Sigmoid colon (tissue), 6 donors: ENCODE measurements at regions not wholly inside any gene's neighbourhood (a gene's known extent, or its start where the extent isn't known, plus 50 kb on each side); places are given as distances from the start of the nearest gene placed in this dataset.

Experiments
- DNase-seq: peaks from one replicate; pipeline ENCODE4 v3.0.0-alpha.2; 2019
- H3K27ac ChIP-seq, 4 donors: fragments of 200-600 bp; sonication (generic); one replicate each; pipeline ENCODE4 v1.5.1; 2016 to 2019; ENCODE audit warnings: mild to moderate bottlenecking in 1 of 4
- H3K27me3 ChIP-seq, 3 donors: fragments of 200-600 bp; sonication (generic); one replicate each; pipeline ENCODE4 v1.5.1; 2019; ENCODE audit warnings: mild to moderate bottlenecking in 1 of 3
- H3K36me3 ChIP-seq, 4 donors: fragments of 200-600 bp; sonication (generic); one replicate each; pipeline ENCODE4 v1.5.1; 2016 to 2019
- H3K4me1 ChIP-seq, 4 donors: fragments of 200-600 bp; sonication (generic); one replicate each; pipeline ENCODE4 v1.5.1; 2017 to 2019
- H3K4me3 ChIP-seq, 4 donors: fragments of 200-600 bp; sonication (generic); one replicate each; pipeline ENCODE4 v1.5.1; 2017 to 2019; ENCODE audit warnings: mild to moderate bottlenecking in 2 of 4, moderate library complexity in 1 of 4
- H3K9me3 ChIP-seq, 4 donors: fragments of 200-600 bp in 3 of 4; sonication (generic) in 3 of 4; one replicate each; pipeline versions ENCODE4 v1.5.1 to v1.6.1; 2013 to 2019
- CTCF ChIP-seq, 4 experiments: fragments of 450-650 bp in 3 of 4; fragments of 200-600 bp in 1 of 4; IDR thresholded peaks; one replicate each; pipeline ENCODE4 v1.5.1; 2016 to 2019; ENCODE audit warnings: antibody characterized with exemption in 4 of 4, mild to moderate bottlenecking in 3 of 4, moderate library complexity in 2 of 4
- EP300 ChIP-seq, 4 donors: sonication (generic); formaldehyde crosslinking; IDR thresholded peaks; one replicate each; pipeline ENCODE4 v1.6.1; 2017; ENCODE audit warnings: antibody characterized with exemption in 4 of 4
- POLR2A ChIP-seq, 2 donors: fragments of 450-650 bp; IDR thresholded peaks; one replicate each; pipeline ENCODE4 v1.6.1; 2016; ENCODE audit warnings: antibody characterized with exemption in 2 of 2, mild to moderate bottlenecking in 2 of 2, moderate library complexity in 2 of 2
- POLR2AphosphoS5 ChIP-seq, 4 donors: sonication (generic); formaldehyde crosslinking; IDR thresholded peaks; one replicate each; pipeline ENCODE4 v1.6.1; 2017; ENCODE audit warnings: antibody characterized with exemption in 4 of 4
- WGBS, 2 donors: extraction: QIAGEN DNeasy Blood & Tissue Kit; methylation state at CpG; one replicate each; pipeline ENCODE4 v1.1.7; 2013; 5-methylcytosine and 5-hydroxymethylcytosine counted together
- intact Hi-C: fragments of 100-400 bp; cut with DNase I; formaldehyde crosslinking; loops from one replicate; pipeline ENCODE4 v1.15.1; 2023
- donor health status: healthy with polysubstance abuse.
- donor health status: healthy.

- intact Hi-C loops: no loop called here
- no peak for TF ChIP-seq CTCF (IDR thresholded peaks at IDR 0.05)
- no peak for TF ChIP-seq POLR2A (IDR thresholded peaks at IDR 0.05)
- H3K36me3 ChIP-seq: no peaks in the 10 kb centered on the region
- WGBS, 2 donors: 90 to 92% methylated on average over 6 of the region's 6 CpGs
- no peak overlapping the region for H3K27ac ChIP-seq
- no peaks in the 10 kb centered on the region for H3K27me3 ChIP-seq
- H3K9me3 ChIP-seq: no peaks in the 10 kb centered on the region
- no peak for DNase-seq
- H3K4me1 ChIP-seq: no peaks in the 10 kb centered on the region
- H3K4me3 ChIP-seq: no peak overlapping the region
These were observed 77.7 kb upstream of the CYP1B1 start for GRCh38 chr2:38153476-38154135.

- Histone ChIP-seq H3K36me3 (no peaks in the 10 kb centered on the region), H3K27ac (no peak overlapping the region), H3K9me3 (no peaks in the 10 kb centered on the region), H3K4me3 (no peak overlapping the region), H3K4me1 (no peaks in the 10 kb centered on the region), H3K27me3 (no peaks in the 10 kb centered on the region)
- TF ChIP-seq CTCF (IDR thresholded peaks at IDR 0.05) (no peak), POLR2A (IDR thresholded peaks at IDR 0.05) (no peak), POLR2AphosphoS5 (IDR thresholded peaks at IDR 0.05) (no peak), EP300 (IDR thresholded peaks at IDR 0.05) (no peak)
- DNase-seq: no peak
- intact Hi-C loops: no loop called here
- WGBS, 2 donors: 44 to 45% methylated on average over 1 of the region's 1 CpG
These were observed 77.0 kb upstream of the CYP1B1 start for GRCh38 chr2:38152913-38153312.

DNA sequence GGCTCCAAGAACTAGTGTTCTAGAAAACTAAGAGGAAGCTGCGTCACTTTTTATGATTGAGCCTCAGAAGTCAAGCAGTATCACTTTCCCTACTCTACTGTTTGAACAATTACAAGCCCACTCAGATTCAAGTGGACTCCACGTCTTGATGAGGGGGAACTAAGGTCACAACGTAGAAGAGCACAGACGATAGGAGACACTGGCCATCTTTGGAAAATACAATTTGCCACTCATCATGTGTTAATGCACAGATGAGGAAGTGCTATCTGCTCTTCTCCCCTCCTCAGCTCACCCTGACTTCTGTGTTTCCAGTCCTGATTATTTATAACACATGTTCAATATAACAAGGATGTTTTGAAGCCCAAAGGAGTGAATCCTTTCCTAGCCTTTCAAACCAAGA is 76.1 kb upstream of the CYP1B1 start:
- 88 to 89% methylated on average over 4 of the region's 4 CpGs for WGBS, 2 donors
- TF ChIP-seq EP300 (IDR thresholded peaks at IDR 0.05): no peak
- DNase-seq: no peak
- Histone ChIP-seq H3K27me3 (no peaks in the 10 kb centered on the region), H3K27ac (no peak overlapping the region), H3K4me3 (no peak overlapping the region), H3K36me3 (no peaks in the 10 kb centered on the region), H3K4me1 (peaks cover 0 to 5% (median 2%) of the 10 kb centered on the region in 4 donors), H3K9me3 (no peaks in the 10 kb centered on the region)
- intact Hi-C loops: no loop called here

DNA sequence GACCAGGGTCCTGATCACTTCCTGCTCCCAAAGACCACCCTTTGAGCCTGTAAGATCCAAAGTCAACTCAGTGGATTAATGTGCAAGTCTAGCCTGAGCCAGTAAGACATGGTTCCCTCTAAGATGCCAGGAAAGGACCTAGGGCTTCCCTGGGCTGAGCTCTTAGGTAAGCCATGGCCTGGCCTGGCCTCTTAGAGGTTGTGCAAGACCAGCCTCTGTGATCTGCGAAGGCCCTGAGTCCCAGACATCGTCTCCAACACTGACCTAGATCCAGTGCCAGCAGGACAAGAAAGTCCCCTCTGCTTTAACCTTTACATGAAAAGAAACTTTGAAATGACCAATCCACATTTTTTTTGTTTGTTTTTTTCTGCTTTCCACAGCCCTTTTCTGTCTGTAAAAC is 73.6 kb upstream of the CYP1B1 start:
- peaks cover 0 to 13% (median 6%) of the 10 kb centered on the region in 4 donors for H3K4me1 ChIP-seq
- H3K36me3 ChIP-seq: no peaks in the 10 kb centered on the region
- H3K4me3 ChIP-seq: no peak overlapping the region
- 91 to 92% methylated on average over 2 of the region's 2 CpGs for WGBS, 2 donors
- intact Hi-C loops: no loop called here
- no peak for DNase-seq
- no peaks in the 10 kb centered on the region for H3K9me3 ChIP-seq
- H3K27me3 ChIP-seq: no peaks in the 10 kb centered on the region
- H3K27ac ChIP-seq: no peak overlapping the region
- TF ChIP-seq CTCF (IDR thresholded peaks at IDR 0.05) (no peak), POLR2AphosphoS5 (IDR thresholded peaks at IDR 0.05) (no peak), POLR2A (IDR thresholded peaks at IDR 0.05) (no peak), EP300 (IDR thresholded peaks at IDR 0.05) (no peak)

GRCh38 chr2:38148501-38148900 is 72.5 kb upstream of the CYP1B1 start:
- H3K36me3 ChIP-seq: no peaks in the 10 kb centered on the region
- 35 to 63% methylated on average over 5 of the region's 5 CpGs for WGBS, 2 donors
- no peak for DNase-seq
- no peaks in the 10 kb centered on the region for H3K9me3 ChIP-seq
- H3K27me3 ChIP-seq: no peaks in the 10 kb centered on the region
- no peak for TF ChIP-seq POLR2A (IDR thresholded peaks at IDR 0.05)
- TF ChIP-seq POLR2AphosphoS5 (IDR thresholded peaks at IDR 0.05): peak; percentile 12 to 44 (median 38)
- no peak for TF ChIP-seq EP300 (IDR thresholded peaks at IDR 0.05)
- intact Hi-C loops: no loop called here
- no peak overlapping the region for H3K4me3 ChIP-seq
- H3K4me1 ChIP-seq: peaks cover 0 to 13% (median 6%) of the 10 kb centered on the region in 4 donors
- no peak overlapping the region for H3K27ac ChIP-seq
